GM12873 (cell line): ENCODE measurements at regions not wholly inside any gene's neighbourhood (a gene's known extent, or its start where the extent isn't known, plus 50 kb on each side); places are given as distances from the start of the nearest gene placed in this dataset.

Experiments used
- CTCF ChIP-seq: IDR thresholded peaks from 2 replicates; pipeline ENCODE4 v1.5.1; 2012; ENCODE audit warnings: low read depth, mild to moderate bottlenecking, moderate library complexity, low read length, control low read depth; ENCODE audit not compliant: insufficient read depth; ENCODE audit errors: missing control alignments

- no peak for TF ChIP-seq CTCF
These were observed 587.5 kb upstream of the IGFBP3 start for GRCh38 chr7:46508583-46508982.

- TF ChIP-seq CTCF, result no peak
These were observed 586.5 kb upstream of the IGFBP3 start for GRCh38 chr7:46507560-46507959.

GRCh38 chr7:46494441-46494840 lies 573.4 kb upstream of the IGFBP3 start:
- TF ChIP-seq CTCF, result no peak

- no peak for TF ChIP-seq CTCF
These were observed 573.0 kb upstream of the IGFBP3 start for GRCh38 chr7:46494028-46494427.

GRCh38 chr7:46493196-46493595 lies 572.1 kb upstream of the IGFBP3 start:
- no peak for TF ChIP-seq CTCF

GRCh38 chr7:46492466-46492865 lies 571.4 kb upstream of the IGFBP3 start:
- no peak for TF ChIP-seq CTCF

GRCh38 chr7:46490406-46490805 lies 569.3 kb upstream of the IGFBP3 start:
- TF ChIP-seq CTCF, result no peak
